ENCODE measurements at regions not wholly inside any gene's neighbourhood (a gene's known extent, or its start where the extent isn't known, plus 50 kb on each side); places are given as distances from the start of the nearest gene placed in this dataset.

- Histone ChIP-seq H3K4me3 (no peak overlapping the region), H3K9me3 (no peaks in the 10 kb centered on the region), H3K27me3 (no peaks in the 10 kb centered on the region), H3K27ac (no peak overlapping the region), H3K36me3 (no peaks in the 10 kb centered on the region), H3K4me1 (no peaks in the 10 kb centered on the region)
- no peak for DNase-seq
- intact Hi-C loops (cut with DNase I; ENCODE audit: low total_unique reads): no loop called here
- TF ChIP-seq POLR2A (IDR thresholded peaks at IDR 0.05): no peak
- TF ChIP-seq, protein P1, sequence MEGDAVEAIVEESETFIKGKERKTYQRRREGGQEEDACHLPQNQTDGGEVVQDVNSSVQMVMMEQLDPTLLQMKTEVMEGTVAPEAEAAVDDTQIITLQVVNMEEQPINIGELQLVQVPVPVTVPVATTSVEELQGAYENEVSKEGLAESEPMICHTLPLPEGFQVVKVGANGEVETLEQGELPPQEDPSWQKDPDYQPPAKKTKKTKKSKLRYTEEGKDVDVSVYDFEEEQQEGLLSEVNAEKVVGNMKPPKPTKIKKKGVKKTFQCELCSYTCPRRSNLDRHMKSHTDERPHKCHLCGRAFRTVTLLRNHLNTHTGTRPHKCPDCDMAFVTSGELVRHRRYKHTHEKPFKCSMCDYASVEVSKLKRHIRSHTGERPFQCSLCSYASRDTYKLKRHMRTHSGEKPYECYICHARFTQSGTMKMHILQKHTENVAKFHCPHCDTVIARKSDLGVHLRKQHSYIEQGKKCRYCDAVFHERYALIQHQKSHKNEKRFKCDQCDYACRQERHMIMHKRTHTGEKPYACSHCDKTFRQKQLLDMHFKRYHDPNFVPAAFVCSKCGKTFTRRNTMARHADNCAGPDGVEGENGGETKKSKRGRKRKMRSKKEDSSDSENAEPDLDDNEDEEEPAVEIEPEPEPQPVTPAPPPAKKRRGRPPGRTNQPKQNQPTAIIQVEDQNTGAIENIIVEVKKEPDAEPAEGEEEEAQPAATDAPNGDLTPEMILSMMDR (IDR thresholded peaks at IDR 0.05): no peak
These were observed 447.2 kb upstream of the TNP1 start for GRCh38 chr2:217307023-217307422.

GRCh38 chr2:217305882-217306281 lies 446.0 kb upstream of the TNP1 start:
- no peak for DNase-seq

DNA sequence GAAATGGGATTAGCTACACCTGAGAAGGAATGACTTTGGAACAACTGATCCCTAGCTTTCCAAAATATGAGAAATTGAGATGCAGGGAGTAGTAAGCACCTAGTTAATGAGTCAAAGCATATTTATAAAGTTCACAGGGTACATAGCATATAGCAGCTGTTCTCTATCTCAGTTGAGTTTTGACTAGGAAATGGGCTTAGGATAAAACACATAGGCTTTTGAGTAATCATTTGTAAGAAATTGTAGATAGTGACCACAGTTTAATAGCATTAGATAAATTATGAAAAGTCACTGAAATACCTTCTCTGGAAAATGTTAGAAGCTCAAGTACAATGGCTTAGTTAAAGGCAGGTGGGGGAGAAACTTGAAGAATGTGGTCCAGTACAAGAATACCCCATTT lies 444.7 kb upstream of the TNP1 start:
- no peaks in the 10 kb centered on the region for H3K4me1 ChIP-seq
- H3K36me3 ChIP-seq: no peaks in the 10 kb centered on the region
- TF ChIP-seq, protein P1 (IDR thresholded peaks at IDR 0.05): no peak
- no peak for TF ChIP-seq POLR2A (IDR thresholded peaks at IDR 0.05)
- no peak overlapping the region for H3K4me3 ChIP-seq
- H3K9me3 ChIP-seq: no peaks in the 10 kb centered on the region
- DNase-seq: no peak
- H3K27me3 ChIP-seq: no peaks in the 10 kb centered on the region
- intact Hi-C loops (cut with DNase I; ENCODE audit: low total_unique reads): no loop called here
- no peak overlapping the region for H3K27ac ChIP-seq

More at GRCh38 chr2:217305882-217306281, 446.0 kb upstream of the TNP1 start:
- no peaks in the 10 kb centered on the region for H3K9me3 ChIP-seq
- H3K36me3 ChIP-seq: no peaks in the 10 kb centered on the region
- no peaks in the 10 kb centered on the region for H3K4me1 ChIP-seq
- no peaks in the 10 kb centered on the region for H3K27me3 ChIP-seq
- H3K27ac ChIP-seq: no peak overlapping the region
- intact Hi-C loops (cut with DNase I; ENCODE audit: low total_unique reads): no loop called here
- no peak overlapping the region for H3K4me3 ChIP-seq
- no peak for TF ChIP-seq POLR2A (IDR thresholded peaks at IDR 0.05)

GRCh38 chr2:217302856-217303255 lies 443.0 kb upstream of the TNP1 start:
- H3K4me1 ChIP-seq: no peaks in the 10 kb centered on the region
- H3K27me3 ChIP-seq: no peaks in the 10 kb centered on the region
- H3K9me3 ChIP-seq: no peaks in the 10 kb centered on the region
- intact Hi-C loops (cut with DNase I; ENCODE audit: low total_unique reads): no loop called here
- TF ChIP-seq, protein P1 (IDR thresholded peaks at IDR 0.05): no peak
- TF ChIP-seq POLR2A (IDR thresholded peaks at IDR 0.05): no peak
- no peak for DNase-seq
- H3K36me3 ChIP-seq: no peaks in the 10 kb centered on the region
- H3K4me3 ChIP-seq: no peak overlapping the region
- no peak overlapping the region for H3K27ac ChIP-seq

GRCh38 chr2:217301142-217301925 lies 441.5 kb upstream of the TNP1 start:
- intact Hi-C loops (cut with DNase I; ENCODE audit: low total_unique reads): no loop called here
- H3K36me3 ChIP-seq: no peaks in the 10 kb centered on the region
- H3K4me1 ChIP-seq: no peaks in the 10 kb centered on the region
- H3K27me3 ChIP-seq: no peaks in the 10 kb centered on the region
- H3K9me3 ChIP-seq: peaks cover 0 to 7% of the 10 kb centered on the region in 2 donors
- no peak for DNase-seq
- no peak overlapping the region for H3K4me3 ChIP-seq
- no peak overlapping the region for H3K27ac ChIP-seq
- TF ChIP-seq, protein P1 (IDR thresholded peaks at IDR 0.05): no peak
- TF ChIP-seq POLR2A (IDR thresholded peaks at IDR 0.05): no peak

Data from uterus (tissue), 3 donors.